HFF-Myc (cell line): ENCODE measurements at regions not wholly inside any gene's neighbourhood (a gene's known extent, or its start where the extent isn't known, plus 50 kb on each side); places are given as distances from the start of the nearest gene placed in this dataset.

Experiments used
- DNase-seq: peaks from one replicate; pipeline ENCODE4 v3.0.0-alpha.2; 2011; ENCODE audit warnings: low read depth; ENCODE audit errors: extremely low read depth
- H3K4me3 ChIP-seq: replicated peaks from 2 replicates; pipeline ENCODE4 v1.5.1; 2011; ENCODE audit warnings: low read depth, mild to moderate bottlenecking, control low read depth, low read length
- CTCF ChIP-seq: IDR thresholded peaks from 2 replicates; pipeline ENCODE4 v1.5.1; 2012; ENCODE audit warnings: mild to moderate bottlenecking, low read depth, low read length, control low read depth; ENCODE audit errors: missing control alignments

- no peak for DNase-seq
- no peak overlapping the region for H3K4me3 ChIP-seq
- no peak for TF ChIP-seq CTCF
Measured at GRCh38 chr2:18379870-18380269, 180.6 kb downstream of the RDH14 start.

GRCh38 chr2:18378020-18378653 is 182.3 kb downstream of the RDH14 start:
- no peak overlapping the region for H3K4me3 ChIP-seq
- TF ChIP-seq CTCF, result peak; percentile 84
- no peak for DNase-seq

- DNase-seq, result no peak
- TF ChIP-seq CTCF, result no peak
- no peak overlapping the region for H3K4me3 ChIP-seq
Measured at GRCh38 chr2:18376936-18377335, 183.5 kb downstream of the RDH14 start.

GRCh38 chr2:18373664-18374063 is 186.8 kb downstream of the RDH14 start:
- TF ChIP-seq CTCF, result no peak
- no peak for DNase-seq
- no peak overlapping the region for H3K4me3 ChIP-seq

GRCh38 chr2:18373081-18373480 is 187.4 kb downstream of the RDH14 start:
- DNase-seq, result no peak
- TF ChIP-seq CTCF, result no peak
- no peak overlapping the region for H3K4me3 ChIP-seq

GRCh38 chr2:18372641-18373040 is 187.8 kb downstream of the RDH14 start:
- no peak for TF ChIP-seq CTCF
- no peak for DNase-seq

GRCh38 chr2:18369760-18370159 is 190.7 kb downstream of the RDH14 start:
- no peak for DNase-seq
- TF ChIP-seq CTCF, result no peak
- H3K4me3 ChIP-seq, result no peak overlapping the region

More at GRCh38 chr2:18372641-18373040, 187.8 kb downstream of the RDH14 start:
- H3K4me3 ChIP-seq, result no peak overlapping the region
